Right cardiac atrium (tissue), 5 donors: ENCODE measurements at regions not wholly inside any gene's neighbourhood (a gene's known extent, or its start where the extent isn't known, plus 50 kb on each side); places are given as distances from the start of the nearest gene placed in this dataset.

Source experiments
- ATAC-seq, 2 donors: fragments of 200-7000 bp; cut with Tn5 transposase; one replicate each; pipeline versions ENCODE4 v1.8.0 to v1.9.1; 2020; ENCODE audit warnings: moderate library complexity in 2 of 2, mild to moderate bottlenecking in 1 of 2
- DNase-seq, 3 donors: peaks; one replicate each; pipeline ENCODE4 v3.0.0-alpha.2; 2020
- H3K27ac ChIP-seq: one replicate; pipeline ENCODE4 v1.5.1; 2013; ENCODE audit warnings: mild to moderate bottlenecking, low read length, control low read depth, moderate library complexity
- H3K27me3 ChIP-seq: one replicate; pipeline ENCODE4 v1.6.1; 2013; ENCODE audit not compliant: control insufficient read depth, insufficient read depth
- H3K4me1 ChIP-seq: one replicate; pipeline ENCODE4 v1.6.1; 2013; ENCODE audit warnings: low read length; ENCODE audit not compliant: control insufficient read depth, insufficient read depth
- H3K4me3 ChIP-seq: one replicate; pipeline ENCODE4 v1.5.1; 2013; ENCODE audit warnings: low read length, control low read depth
- H3K9me3 ChIP-seq: one replicate; pipeline ENCODE4 v1.6.1; 2013; ENCODE audit warnings: low read length; ENCODE audit not compliant: control insufficient read depth
- WGBS: extraction: QIAGEN DNeasy Blood & Tissue Kit; methylation state at CpG from one replicate; pipeline ENCODE4 v1.1.7; 2013; 5-methylcytosine and 5-hydroxymethylcytosine counted together
- intact Hi-C, 4 donors: fragments of 100-400 bp; cut with DNase I; formaldehyde crosslinking; loops; one replicate each; pipeline versions ENCODE4 v1.11.0 to v1.14.0; 2022 to 2023
- donor health status: healthy with polysubstance abuse.
- donor health status: DM: no; HTN: yes; CAD: no.
- donor health status: DM: no; HTN: no; CAD: no.
- donor health status: DM: no; HTN: yes; CAD: no; lungs with severe emphysema.
- donor health status: DM: yes; HTN: yes; CAD: no.

GRCh38 chr1:219042769-219043168 is 130.9 kb upstream of the LYPLAL1 start:
- intact Hi-C loops: no loop called here
- DNase-seq (no peak), ATAC-seq (no peak)
- H3K9me3 ChIP-seq: no peaks in the 10 kb centered on the region
- WGBS: 89% methylated on average over 2 of the region's 2 CpGs
- peaks cover 1% of the 10 kb centered on the region for H3K4me1 ChIP-seq
- H3K4me3 ChIP-seq: no peak overlapping the region
- no peaks in the 10 kb centered on the region for H3K27me3 ChIP-seq
- H3K27ac ChIP-seq: no peak overlapping the region

- Histone ChIP-seq H3K27me3 (no peaks in the 10 kb centered on the region), H3K4me1 (no peaks in the 10 kb centered on the region), H3K9me3 (no peaks in the 10 kb centered on the region), H3K27ac (no peak overlapping the region), H3K4me3 (no peak overlapping the region)
- intact Hi-C loops: no loop called here
- WGBS: 94% methylated on average over 3 of the region's 3 CpGs
- no peak for ATAC-seq
- no peak for DNase-seq
Measured at GRCh38 chr1:219045246-219045645, 128.4 kb upstream of the LYPLAL1 start.

GRCh38 chr1:219049501-219049900 is 124.2 kb upstream of the LYPLAL1 start:
- intact Hi-C loops: no loop called here
- no peak for ATAC-seq
- H3K4me1 ChIP-seq: no peaks in the 10 kb centered on the region
- no peaks in the 10 kb centered on the region for H3K27me3 ChIP-seq
- no peaks in the 10 kb centered on the region for H3K9me3 ChIP-seq
- WGBS: 58% methylated on average over 4 of the region's 4 CpGs
- no peak overlapping the region for H3K4me3 ChIP-seq
- no peak for DNase-seq
- H3K27ac ChIP-seq: no peak overlapping the region

- Histone ChIP-seq H3K4me3 (no peak overlapping the region), H3K4me1 (no peaks in the 10 kb centered on the region), H3K9me3 (no peaks in the 10 kb centered on the region), H3K27me3 (no peaks in the 10 kb centered on the region), H3K27ac (no peak overlapping the region)
- ATAC-seq (no peak), DNase-seq (no peak)
- WGBS: 78% methylated on average over 5 of the region's 5 CpGs
- intact Hi-C loops: no loop called here
Measured at GRCh38 chr1:219050086-219050821, 123.4 kb upstream of the LYPLAL1 start.

- intact Hi-C loops: no loop called here
Measured at GRCh38 chr1:219050822-219051125, 122.9 kb upstream of the LYPLAL1 start.

GRCh38 chr1:219051547-219051946 is 122.1 kb upstream of the LYPLAL1 start:
- DNase-seq: no peak
- WGBS: 97% methylated on average over 4 of the region's 4 CpGs
- Histone ChIP-seq H3K4me1 (no peaks in the 10 kb centered on the region), H3K27ac (no peak overlapping the region), H3K9me3 (no peaks in the 10 kb centered on the region), H3K27me3 (no peaks in the 10 kb centered on the region), H3K4me3 (no peak overlapping the region)
- intact Hi-C loops: no loop called here
- no peak for ATAC-seq

More at GRCh38 chr1:219050822-219051125, 122.9 kb upstream of the LYPLAL1 start:
- Histone ChIP-seq H3K4me3 (no peak overlapping the region), H3K27me3 (no peaks in the 10 kb centered on the region), H3K27ac (no peak overlapping the region), H3K4me1 (no peaks in the 10 kb centered on the region), H3K9me3 (no peaks in the 10 kb centered on the region)
- DNase-seq (no peak), ATAC-seq (no peak)
- WGBS: 82% methylated on average over 1 of the region's 1 CpG

GRCh38 chr1:219058891-219059820 is 114.5 kb upstream of the LYPLAL1 start:
- H3K4me3 ChIP-seq: no peak overlapping the region
- intact Hi-C loops: no loop called here
- no peaks in the 10 kb centered on the region for H3K9me3 ChIP-seq
- H3K4me1 ChIP-seq: no peaks in the 10 kb centered on the region
- no peaks in the 10 kb centered on the region for H3K27me3 ChIP-seq
- 97% methylated on average over 1 of the region's 1 CpG for WGBS
- no peak overlapping the region for H3K27ac ChIP-seq
- DNase-seq (no peak), ATAC-seq (no peak)

GRCh38 chr1:219060798-219061197 is 112.9 kb upstream of the LYPLAL1 start:
- Histone ChIP-seq H3K4me1 (no peaks in the 10 kb centered on the region), H3K27ac (no peak overlapping the region), H3K4me3 (no peak overlapping the region), H3K27me3 (no peaks in the 10 kb centered on the region), H3K9me3 (no peaks in the 10 kb centered on the region)
- ATAC-seq (no peak), DNase-seq (no peak)
- intact Hi-C loops: loop anchor here in 2 of 4 donors (10.0 kb wide), 1 partner anchor 716 kb away; the partner anchor contains the start of gene TGFB2 (in 2 of the 2)
- 89% methylated on average over 5 of the region's 5 CpGs for WGBS

- Histone ChIP-seq H3K4me3 (no peak overlapping the region), H3K9me3 (no peaks in the 10 kb centered on the region), H3K4me1 (no peaks in the 10 kb centered on the region), H3K27ac (no peak overlapping the region), H3K27me3 (no peaks in the 10 kb centered on the region)
- intact Hi-C loops: loop anchor here in 2 of 4 donors (10.0 kb wide), 1 partner anchor 717 kb away; the partner anchor contains the start of gene TGFB2 (in 2 of the 2)
- no peak for ATAC-seq
- DNase-seq: no peak
- WGBS: 94% methylated on average over 4 of the region's 4 CpGs
Measured at GRCh38 chr1:219062161-219062560, 111.5 kb upstream of the LYPLAL1 start.

- intact Hi-C loops: loop anchor here in 3 of 4 donors (5.0 to 10.0 kb wide), 2 partner anchors 721 to 724 kb away; partner anchors contain the start of gene TGFB2 (in 2 of the 3)
- H3K4me1 ChIP-seq: peaks cover 1% of the 10 kb centered on the region
- no peaks in the 10 kb centered on the region for H3K27me3 ChIP-seq
- no peak overlapping the region for H3K4me3 ChIP-seq
- no peaks in the 10 kb centered on the region for H3K9me3 ChIP-seq
- DNase-seq (no peak), ATAC-seq (no peak)
- 90% methylated on average over 1 of the region's 1 CpG for WGBS
- H3K27ac ChIP-seq: no peak overlapping the region
Measured at GRCh38 chr1:219066098-219066497, 107.6 kb upstream of the LYPLAL1 start.
